ENCODE measurements at regions not wholly inside any gene's neighbourhood (a gene's known extent, or its start where the extent isn't known, plus 50 kb on each side); places are given as distances from the start of the nearest gene placed in this dataset.

- Histone ChIP-seq H2AK5ac (ENCODE audit: low read length) (no peak overlapping the region), H3K56ac (ENCODE audit: low read length) (no peak overlapping the region), H3K4me1 (ENCODE audit: control insufficient read depth, low read depth, low read length) (no peaks in the 10 kb centered on the region), H3K36me3 (ENCODE audit: control insufficient read depth, insufficient read depth, low read length) (no peaks in the 10 kb centered on the region), H3K9ac (ENCODE audit: low read length) (no peak overlapping the region), H4K8ac (ENCODE audit: low read depth, low read length) (no peak overlapping the region), H2BK120ac (ENCODE audit: low read depth, low read length) (no peak overlapping the region), H3K79me2 (ENCODE audit: control insufficient read depth, insufficient read depth, low read length) (no peaks in the 10 kb centered on the region), H3K79me1 (ENCODE audit: low read length) (no peaks in the 10 kb centered on the region), H4K5ac (ENCODE audit: low read length) (no peak overlapping the region), H3K18ac (ENCODE audit: low read length) (no peak overlapping the region), H3K27me3 (ENCODE audit: insufficient read depth, low read length, poor library complexity) (no peaks in the 10 kb centered on the region), H2BK15ac (replicated peaks; ENCODE audit: low read depth) (no peak overlapping the region), H3K23ac (ENCODE audit: low read length) (no peak overlapping the region), H3K27ac (ENCODE audit: low read depth, low read length) (no peak overlapping the region), H2BK5ac (ENCODE audit: low read length) (no peak overlapping the region), H3K4me2 (ENCODE audit: low read length) (no peak overlapping the region), H3K4me3 (ENCODE audit: low read length) (no peak overlapping the region), H3K4ac (ENCODE audit: low read depth, low read length) (no peak overlapping the region)
- no peak for DNase-seq
- WGBS (ENCODE audit: extremely low coverage, insufficient coverage, low lambda C conversion rate) = no CpG with 5 or more reads among the region's 1 CpG
Measured at GRCh38 chr2:12293874-12294273, 422.9 kb upstream of the TRIB2 start.

GRCh38 chr2:12295856-12296519 is 420.7 kb upstream of the TRIB2 start:
- Histone ChIP-seq H2AK5ac (ENCODE audit: low read length) (no peak overlapping the region), H3K4me3 (ENCODE audit: low read length) (no peak overlapping the region), H3K27ac (ENCODE audit: low read depth, low read length) (no peak overlapping the region), H3K18ac (ENCODE audit: low read length) (no peak overlapping the region), H3K56ac (ENCODE audit: low read length) (no peak overlapping the region), H3K79me1 (ENCODE audit: low read length) (no peaks in the 10 kb centered on the region), H2BK5ac (ENCODE audit: low read length) (no peak overlapping the region), H4K8ac (ENCODE audit: low read depth, low read length) (no peak overlapping the region), H3K23ac (ENCODE audit: low read length) (no peak overlapping the region), H2BK15ac (replicated peaks; ENCODE audit: low read depth) (no peak overlapping the region), H3K79me2 (ENCODE audit: control insufficient read depth, insufficient read depth, low read length) (no peaks in the 10 kb centered on the region), H3K4me2 (ENCODE audit: low read length) (no peak overlapping the region), H3K27me3 (ENCODE audit: insufficient read depth, low read length, poor library complexity) (no peaks in the 10 kb centered on the region), H3K36me3 (ENCODE audit: control insufficient read depth, insufficient read depth, low read length) (no peaks in the 10 kb centered on the region), H3K9ac (ENCODE audit: low read length) (no peak overlapping the region), H2BK120ac (ENCODE audit: low read depth, low read length) (no peak overlapping the region), H3K4me1 (ENCODE audit: control insufficient read depth, low read depth, low read length) (no peaks in the 10 kb centered on the region), H4K5ac (ENCODE audit: low read length) (no peak overlapping the region), H3K4ac (ENCODE audit: low read depth, low read length) (no peak overlapping the region)
- WGBS (ENCODE audit: extremely low coverage, insufficient coverage, low lambda C conversion rate) = no CpG with 5 or more reads among the region's 4 CpGs
- DNase-seq = no peak

GRCh38 chr2:12296915-12297314 is 419.8 kb upstream of the TRIB2 start:
- no peak overlapping the region for H2BK15ac ChIP-seq (replicated peaks; ENCODE audit: low read depth)

GRCh38 chr2:12298352-12298751 is 418.4 kb upstream of the TRIB2 start:
- no peak overlapping the region for H4K5ac ChIP-seq (ENCODE audit: low read length)
- no peaks in the 10 kb centered on the region for H3K27me3 ChIP-seq (ENCODE audit: insufficient read depth, low read length, poor library complexity)
- no peaks in the 10 kb centered on the region for H3K4me1 ChIP-seq (ENCODE audit: control insufficient read depth, low read depth, low read length)
- no peak overlapping the region for H3K9ac ChIP-seq (ENCODE audit: low read length)
- no peak for DNase-seq
- no peak overlapping the region for H3K23ac ChIP-seq (ENCODE audit: low read length)
- H3K36me3 ChIP-seq (ENCODE audit: control insufficient read depth, insufficient read depth, low read length) = no peaks in the 10 kb centered on the region
- no peak overlapping the region for H2BK120ac ChIP-seq (ENCODE audit: low read depth, low read length)
- no peak overlapping the region for H4K8ac ChIP-seq (ENCODE audit: low read depth, low read length)
- no CpG with 5 or more reads among the region's 2 CpGs for WGBS (ENCODE audit: extremely low coverage, insufficient coverage, low lambda C conversion rate)
- H3K4me3 ChIP-seq (ENCODE audit: low read length) = no peak overlapping the region
- no peak overlapping the region for H2AK5ac ChIP-seq (ENCODE audit: low read length)
- no peak overlapping the region for H3K27ac ChIP-seq (ENCODE audit: low read depth, low read length)
- H3K4me2 ChIP-seq (ENCODE audit: low read length) = no peak overlapping the region
- H3K4ac ChIP-seq (ENCODE audit: low read depth, low read length) = no peak overlapping the region
- no peak overlapping the region for H2BK15ac ChIP-seq (replicated peaks; ENCODE audit: low read depth)
- no peak overlapping the region for H2BK5ac ChIP-seq (ENCODE audit: low read length)
- no peaks in the 10 kb centered on the region for H3K79me1 ChIP-seq (ENCODE audit: low read length)
- no peak overlapping the region for H3K18ac ChIP-seq (ENCODE audit: low read length)
- no peaks in the 10 kb centered on the region for H3K79me2 ChIP-seq (ENCODE audit: control insufficient read depth, insufficient read depth, low read length)
- H3K56ac ChIP-seq (ENCODE audit: low read length) = no peak overlapping the region

More at GRCh38 chr2:12296915-12297314, 419.8 kb upstream of the TRIB2 start:
- Histone ChIP-seq H3K9ac (ENCODE audit: low read length) (no peak overlapping the region), H3K4me1 (ENCODE audit: control insufficient read depth, low read depth, low read length) (no peaks in the 10 kb centered on the region), H3K36me3 (ENCODE audit: control insufficient read depth, insufficient read depth, low read length) (no peaks in the 10 kb centered on the region), H3K4me3 (ENCODE audit: low read length) (no peak overlapping the region), H3K4me2 (ENCODE audit: low read length) (no peak overlapping the region), H3K27ac (ENCODE audit: low read depth, low read length) (no peak overlapping the region), H3K23ac (ENCODE audit: low read length) (no peak overlapping the region), H3K4ac (ENCODE audit: low read depth, low read length) (no peak overlapping the region), H2BK5ac (ENCODE audit: low read length) (no peak overlapping the region), H3K56ac (ENCODE audit: low read length) (no peak overlapping the region), H2BK120ac (ENCODE audit: low read depth, low read length) (no peak overlapping the region), H3K79me1 (ENCODE audit: low read length) (no peaks in the 10 kb centered on the region), H4K8ac (ENCODE audit: low read depth, low read length) (no peak overlapping the region), H3K27me3 (ENCODE audit: insufficient read depth, low read length, poor library complexity) (no peaks in the 10 kb centered on the region), H3K79me2 (ENCODE audit: control insufficient read depth, insufficient read depth, low read length) (no peaks in the 10 kb centered on the region), H2AK5ac (ENCODE audit: low read length) (no peak overlapping the region), H4K5ac (ENCODE audit: low read length) (no peak overlapping the region), H3K18ac (ENCODE audit: low read length) (no peak overlapping the region)
- DNase-seq = no peak

- Histone ChIP-seq H3K27me3 (ENCODE audit: insufficient read depth, low read length, poor library complexity) (no peaks in the 10 kb centered on the region), H3K79me2 (ENCODE audit: control insufficient read depth, insufficient read depth, low read length) (no peaks in the 10 kb centered on the region), H2BK5ac (ENCODE audit: low read length) (no peak overlapping the region), H3K4me2 (ENCODE audit: low read length) (no peak overlapping the region), H2BK15ac (replicated peaks; ENCODE audit: low read depth) (no peak overlapping the region), H3K23ac (ENCODE audit: low read length) (no peak overlapping the region), H3K27ac (ENCODE audit: low read depth, low read length) (no peak overlapping the region), H2BK120ac (ENCODE audit: low read depth, low read length) (no peak overlapping the region), H3K79me1 (ENCODE audit: low read length) (no peaks in the 10 kb centered on the region), H3K36me3 (ENCODE audit: control insufficient read depth, insufficient read depth, low read length) (no peaks in the 10 kb centered on the region), H2AK5ac (ENCODE audit: low read length) (no peak overlapping the region), H4K5ac (ENCODE audit: low read length) (no peak overlapping the region), H3K4me1 (ENCODE audit: control insufficient read depth, low read depth, low read length) (peaks cover under 1% of the 10 kb centered on the region), H4K8ac (ENCODE audit: low read depth, low read length) (no peak overlapping the region), H3K4me3 (ENCODE audit: low read length) (no peak overlapping the region), H3K18ac (ENCODE audit: low read length) (no peak overlapping the region), H3K9ac (ENCODE audit: low read length) (no peak overlapping the region), H3K4ac (ENCODE audit: low read depth, low read length) (no peak overlapping the region), H3K56ac (ENCODE audit: low read length) (no peak overlapping the region)
- DNase-seq = no peak
- no CpG with 5 or more reads among the region's 1 CpG for WGBS (ENCODE audit: extremely low coverage, insufficient coverage, low lambda C conversion rate)
Measured at GRCh38 chr2:12299431-12299830, 417.3 kb upstream of the TRIB2 start.

- Histone ChIP-seq H3K4me1 (ENCODE audit: control insufficient read depth, low read depth, low read length) (peaks cover 2% of the 10 kb centered on the region), H4K8ac (ENCODE audit: low read depth, low read length) (no peak overlapping the region), H3K36me3 (ENCODE audit: control insufficient read depth, insufficient read depth, low read length) (no peaks in the 10 kb centered on the region), H4K5ac (ENCODE audit: low read length) (no peak overlapping the region), H3K79me1 (ENCODE audit: low read length) (no peaks in the 10 kb centered on the region), H3K9ac (ENCODE audit: low read length) (no peak overlapping the region), H3K18ac (ENCODE audit: low read length) (no peak overlapping the region), H2BK120ac (ENCODE audit: low read depth, low read length) (no peak overlapping the region), H2BK15ac (replicated peaks; ENCODE audit: low read depth) (no peak overlapping the region), H3K4ac (ENCODE audit: low read depth, low read length) (no peak overlapping the region), H3K27me3 (ENCODE audit: insufficient read depth, low read length, poor library complexity) (no peaks in the 10 kb centered on the region), H3K4me2 (ENCODE audit: low read length) (no peak overlapping the region), H3K79me2 (ENCODE audit: control insufficient read depth, insufficient read depth, low read length) (no peaks in the 10 kb centered on the region), H2AK5ac (ENCODE audit: low read length) (no peak overlapping the region), H3K27ac (ENCODE audit: low read depth, low read length) (no peak overlapping the region), H2BK5ac (ENCODE audit: low read length) (no peak overlapping the region), H3K4me3 (ENCODE audit: low read length) (no peak overlapping the region), H3K56ac (ENCODE audit: low read length) (no peak overlapping the region), H3K23ac (ENCODE audit: low read length) (no peak overlapping the region)
- no peak for DNase-seq
- no CpG with 5 or more reads among the region's 4 CpGs for WGBS (ENCODE audit: extremely low coverage, insufficient coverage, low lambda C conversion rate)
Measured at GRCh38 chr2:12300019-12300602, 416.6 kb upstream of the TRIB2 start.

Measured in mesendoderm (in vitro differentiated cells).